ENCODE measurements at regions not wholly inside any gene's neighbourhood (a gene's known extent, or its start where the extent isn't known, plus 50 kb on each side); places are given as distances from the start of the nearest gene placed in this dataset.

DNA sequence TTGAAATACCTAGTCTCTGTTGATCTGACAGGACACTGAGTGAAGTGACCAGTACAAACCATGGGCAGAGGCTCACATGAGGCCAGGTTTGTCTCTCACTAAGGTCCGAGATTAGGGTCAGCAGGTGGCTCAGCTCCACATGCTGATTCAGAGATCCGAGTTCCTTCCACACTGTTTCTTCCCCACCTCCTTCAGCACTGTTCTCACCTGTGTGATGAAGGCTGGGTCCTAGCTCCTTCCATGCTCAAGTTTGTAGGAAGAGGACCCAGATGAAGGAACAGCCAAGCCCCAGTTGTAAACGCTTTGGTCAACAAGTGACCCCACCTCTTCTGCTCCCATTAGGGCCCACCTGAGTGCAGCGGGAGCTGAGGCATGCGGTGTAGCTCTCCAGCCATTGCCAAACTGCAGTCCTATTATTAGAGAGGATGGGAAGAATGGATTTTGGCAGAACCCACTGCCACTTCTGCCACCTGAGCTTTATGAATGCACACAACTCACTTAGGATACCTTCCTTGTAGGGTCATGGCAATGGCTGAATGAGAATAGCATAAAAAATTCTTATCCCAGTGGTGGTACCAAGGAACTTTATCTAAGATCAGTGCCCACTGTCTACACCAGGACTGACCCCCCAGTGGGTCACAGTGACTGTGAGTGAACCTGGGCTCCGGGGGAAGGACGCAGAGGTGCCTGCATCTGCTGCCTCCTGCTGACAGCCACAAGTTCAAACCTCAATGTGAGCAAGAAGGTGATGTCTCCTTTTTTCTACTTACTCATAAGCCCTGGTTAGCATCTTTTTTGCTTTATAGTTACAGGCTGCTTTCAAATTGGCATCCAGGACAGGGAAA lies 324.8 kb upstream of the HS6ST1 start:
- TF ChIP-seq, protein P1, sequence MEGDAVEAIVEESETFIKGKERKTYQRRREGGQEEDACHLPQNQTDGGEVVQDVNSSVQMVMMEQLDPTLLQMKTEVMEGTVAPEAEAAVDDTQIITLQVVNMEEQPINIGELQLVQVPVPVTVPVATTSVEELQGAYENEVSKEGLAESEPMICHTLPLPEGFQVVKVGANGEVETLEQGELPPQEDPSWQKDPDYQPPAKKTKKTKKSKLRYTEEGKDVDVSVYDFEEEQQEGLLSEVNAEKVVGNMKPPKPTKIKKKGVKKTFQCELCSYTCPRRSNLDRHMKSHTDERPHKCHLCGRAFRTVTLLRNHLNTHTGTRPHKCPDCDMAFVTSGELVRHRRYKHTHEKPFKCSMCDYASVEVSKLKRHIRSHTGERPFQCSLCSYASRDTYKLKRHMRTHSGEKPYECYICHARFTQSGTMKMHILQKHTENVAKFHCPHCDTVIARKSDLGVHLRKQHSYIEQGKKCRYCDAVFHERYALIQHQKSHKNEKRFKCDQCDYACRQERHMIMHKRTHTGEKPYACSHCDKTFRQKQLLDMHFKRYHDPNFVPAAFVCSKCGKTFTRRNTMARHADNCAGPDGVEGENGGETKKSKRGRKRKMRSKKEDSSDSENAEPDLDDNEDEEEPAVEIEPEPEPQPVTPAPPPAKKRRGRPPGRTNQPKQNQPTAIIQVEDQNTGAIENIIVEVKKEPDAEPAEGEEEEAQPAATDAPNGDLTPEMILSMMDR (IDR thresholded peaks at IDR 0.05; ENCODE audit: low read depth, low read length): no peak
- DNase-seq (ENCODE audit: low read depth in 2 of 2): no peak
- no peak overlapping the region for H3K4me3 ChIP-seq (replicated peaks in 1 of 2; ENCODE audit: low read depth in 2 of 2, low read length in 2 of 2)

DNA sequence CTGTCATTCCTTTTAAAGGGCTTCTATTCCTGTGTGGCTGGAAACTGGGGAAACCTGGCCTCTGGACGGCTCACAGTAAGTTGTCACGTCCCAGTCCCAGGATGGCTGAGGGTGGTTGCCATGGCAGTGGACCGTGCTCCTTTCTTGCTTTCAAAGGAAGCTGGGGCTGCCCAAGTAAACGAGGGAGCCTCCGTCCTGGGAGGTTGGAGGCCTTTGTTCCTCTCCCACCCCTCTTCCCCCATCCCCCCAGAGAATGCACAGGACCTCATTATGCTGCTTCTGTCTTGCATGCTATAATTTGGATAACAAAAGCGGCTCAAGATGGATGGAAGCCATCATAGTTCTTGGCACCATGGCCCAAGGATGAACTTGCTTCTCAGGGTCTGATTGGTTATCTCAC lies 325.5 kb upstream of the HS6ST1 start:
- no peak for DNase-seq (ENCODE audit: low read depth in 2 of 2)
- TF ChIP-seq, protein P1 (IDR thresholded peaks at IDR 0.05; ENCODE audit: low read depth, low read length): no peak
- no peak overlapping the region for H3K4me3 ChIP-seq (replicated peaks in 1 of 2; ENCODE audit: low read depth in 2 of 2, low read length in 2 of 2)

DNA sequence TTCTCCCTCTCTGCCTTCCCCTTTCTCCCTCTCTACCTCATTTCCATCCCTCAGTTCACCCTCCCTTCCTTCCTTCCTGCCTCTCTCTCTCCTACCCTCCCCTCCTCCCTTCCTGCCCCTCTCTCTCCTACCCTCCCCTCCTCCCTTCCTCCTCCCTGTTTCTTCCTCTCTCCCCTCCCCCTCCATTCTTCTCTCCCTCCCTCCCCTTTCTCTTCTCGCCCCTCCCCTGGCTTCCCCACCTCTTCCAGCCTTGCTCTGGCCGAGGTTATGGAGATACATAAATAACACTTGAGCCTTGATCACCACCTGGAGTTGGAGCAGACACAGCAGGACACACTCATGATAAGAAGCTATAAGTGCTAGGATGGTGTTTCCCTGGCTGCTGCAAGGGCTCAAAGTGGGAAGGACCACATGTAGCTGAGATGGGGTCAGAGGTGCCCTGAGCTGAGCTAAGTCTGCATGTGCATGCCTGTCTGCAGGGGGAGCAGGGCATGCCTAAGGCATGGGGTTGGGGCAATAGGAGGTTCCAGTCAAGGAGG lies 326.1 kb upstream of the HS6ST1 start:
- no peak for DNase-seq (ENCODE audit: low read depth in 2 of 2)
- TF ChIP-seq, protein P1 (IDR thresholded peaks at IDR 0.05; ENCODE audit: low read depth, low read length): no peak
- H3K4me3 ChIP-seq (replicated peaks in 1 of 2; ENCODE audit: low read depth in 2 of 2, low read length in 2 of 2): no peak overlapping the region

DNA sequence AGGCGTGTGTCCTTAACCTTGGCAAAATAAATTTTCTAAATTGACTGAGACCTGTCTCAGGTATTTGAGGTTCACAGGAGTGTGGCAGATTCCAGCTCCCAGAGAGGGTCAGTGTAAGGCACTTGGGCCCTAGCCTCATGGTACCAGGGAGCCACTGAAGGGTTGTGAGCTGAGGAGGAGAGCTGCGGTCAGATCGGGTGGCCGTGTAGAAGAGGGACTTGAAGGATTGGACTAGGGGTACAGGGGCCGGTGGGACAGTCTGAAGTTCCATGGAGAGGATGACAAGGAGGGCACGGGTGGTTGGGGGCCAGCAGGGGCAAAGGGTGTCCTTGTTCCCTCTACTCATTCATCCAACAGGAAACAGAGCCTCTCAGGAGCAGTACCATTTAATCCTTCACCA lies 327.0 kb upstream of the HS6ST1 start:
- DNase-seq (ENCODE audit: low read depth in 2 of 2): no peak
- no peak overlapping the region for H3K4me3 ChIP-seq (replicated peaks in 1 of 2; ENCODE audit: low read depth in 2 of 2, low read length in 2 of 2)
- TF ChIP-seq, protein P1 (IDR thresholded peaks at IDR 0.05; ENCODE audit: low read depth, low read length): no peak

DNA sequence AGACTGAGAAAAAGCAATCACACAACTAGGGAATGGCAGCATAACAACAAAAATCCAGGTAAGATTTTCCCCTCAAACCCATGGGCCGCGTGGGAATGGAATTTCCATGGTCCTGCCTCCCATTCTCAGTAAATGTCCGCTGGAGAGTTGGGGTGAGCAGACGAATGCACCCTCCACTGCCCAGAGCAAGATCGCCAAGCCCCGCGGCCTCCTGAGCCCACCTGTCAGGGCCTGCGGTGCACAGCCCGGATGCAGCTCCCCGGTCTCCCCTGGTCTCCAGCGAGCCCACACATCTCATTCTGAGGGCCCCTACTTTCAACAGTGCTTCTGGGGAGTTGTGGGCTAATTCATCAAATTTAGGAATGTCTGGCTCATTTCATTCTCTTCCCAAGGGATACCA lies 327.4 kb upstream of the HS6ST1 start:
- DNase-seq (ENCODE audit: low read depth in 2 of 2): no peak

DNA sequence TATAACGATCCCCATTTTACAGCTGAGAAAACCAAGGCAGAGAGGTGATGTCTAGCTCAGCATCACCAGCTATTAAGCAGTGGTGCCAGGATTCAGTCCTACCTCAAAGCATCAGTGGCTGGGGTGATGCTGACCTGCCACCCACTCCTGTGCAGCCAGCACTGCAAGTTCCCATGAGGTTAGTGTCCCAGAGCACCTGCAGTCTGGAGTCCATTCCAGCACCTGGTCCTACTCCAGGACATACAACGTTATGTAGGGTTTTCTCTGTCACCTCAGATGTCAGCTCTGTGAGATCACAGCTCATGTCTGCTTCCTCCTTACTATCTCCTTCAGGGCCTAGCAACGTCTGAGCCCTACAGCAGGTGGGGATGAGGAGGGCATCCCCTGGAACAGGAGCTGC lies 328.0 kb upstream of the HS6ST1 start:
- H3K4me3 ChIP-seq (replicated peaks in 1 of 2; ENCODE audit: low read depth in 2 of 2, low read length in 2 of 2): no peak overlapping the region
- TF ChIP-seq, protein P1 (IDR thresholded peaks at IDR 0.05; ENCODE audit: low read depth, low read length): no peak
- DNase-seq (ENCODE audit: low read depth in 2 of 2): no peak

More for the DNA sequence above, 327.4 kb upstream of the HS6ST1 start:
- TF ChIP-seq, protein P1 (IDR thresholded peaks at IDR 0.05; ENCODE audit: low read depth, low read length): no peak
- H3K4me3 ChIP-seq (replicated peaks in 1 of 2; ENCODE audit: low read depth in 2 of 2, low read length in 2 of 2): no peak overlapping the region
